PC-3 (cell line): ENCODE measurements at regions not wholly inside any gene's neighbourhood (a gene's known extent, or its start where the extent isn't known, plus 50 kb on each side); places are given as distances from the start of the nearest gene placed in this dataset.

Experiments
- ATAC-seq: fragments of 200-7000 bp; cut with Tn5 transposase; 2 replicates; pipeline ENCODE4 v1.9.1; 2020; ENCODE audit warnings: mild to moderate bottlenecking, moderate library complexity
- BruUV-seq: library from RNA; stranded (reverse); fragments of 400-500 nt; replicated peaks from 2 replicates; lab custom pipeline; 2021; lab: Mats Ljungman, UMichigan
- CTCF ChIA-PET: fragments of 300-600 bp; sonication (Branson Sonifier 250); formaldehyde crosslinking; loops from one replicate; lab custom pipeline; 2022; ENCODE audit warnings: antibody characterized with exemption; lab: Charles Lee
- POLR2A ChIA-PET: fragments of 300-600 bp; sonication (Branson Sonifier 250); formaldehyde crosslinking; loops from one replicate; lab custom pipeline; 2022; ENCODE audit warnings: antibody characterized with exemption; ENCODE audit not compliant: unreplicated experiment; lab: Charles Lee
- DNase-seq: peaks from one replicate; pipeline ENCODE4 v3.0.0-alpha.2; 2015
- H2AFZ ChIP-seq: fragments of 300-600 bp; sonication (generic); 2 replicates; pipeline ENCODE4 v1.6.0; 2016; ENCODE audit warnings: antibody characterized with exemption, low read length
- H3F3A ChIP-seq: fragments of 300-600 bp; sonication (generic); one replicate; pipeline ENCODE4 v1.6.0; 2017; ENCODE audit warnings: antibody characterized with exemption, low read length, control low read depth, mild to moderate bottlenecking; ENCODE audit not compliant: unreplicated experiment
- H3K27ac ChIP-seq: fragments of 300-600 bp; sonication (generic); 2 replicates; pipeline ENCODE4 v1.5.1; 2016; ENCODE audit warnings: mild to moderate bottlenecking, low read length
- H3K27me3 ChIP-seq: fragments of 300-600 bp; sonication (generic); 2 replicates; pipeline ENCODE4 v1.6.1; 2016; ENCODE audit warnings: low read length, mixed read lengths
- H3K36me3 ChIP-seq: fragments of 300-600 bp; sonication (generic); 2 replicates; pipeline ENCODE4 v1.6.1; 2016; ENCODE audit warnings: low read depth, mixed run types, low read length, mixed read lengths
- H3K4me1 ChIP-seq: fragments of 300-600 bp; sonication (generic); 2 replicates; pipeline ENCODE4 v1.5.1; 2016; ENCODE audit warnings: low read length; ENCODE audit not compliant: insufficient read depth
- H3K4me2 ChIP-seq: fragments of 300-600 bp; sonication (generic); 2 replicates; pipeline ENCODE4 v1.6.0; 2016; ENCODE audit warnings: low read length
- H3K4me3 ChIP-seq: fragments of 300-600 bp; sonication (generic); 2 replicates; pipeline ENCODE4 v1.5.1; 2016; ENCODE audit warnings: mild to moderate bottlenecking, low read length, mixed read lengths
- H3K79me2 ChIP-seq: fragments of 300-600 bp; sonication (generic); 2 replicates; pipeline ENCODE4 v1.6.1; 2017; ENCODE audit warnings: low read length, mixed read lengths
- H3K9ac ChIP-seq: fragments of 300-600 bp; sonication (generic); 2 replicates; pipeline ENCODE4 v1.6.0; 2016; ENCODE audit warnings: mild to moderate bottlenecking, low read length
- H3K9me2 ChIP-seq: fragments of 300-600 bp; sonication (generic); replicated peaks from 2 replicates; pipeline ENCODE4 v1.6.1; 2016; ENCODE audit warnings: mixed run types, low read length, mixed read lengths
- H3K9me3 ChIP-seq: fragments of 300-600 bp; sonication (generic); 2 replicates; pipeline ENCODE4 v1.6.1; 2016; ENCODE audit warnings: low read length, mixed read lengths
- H4K20me1 ChIP-seq: fragments of 300-600 bp; sonication (generic); 2 replicates; pipeline ENCODE4 v1.6.1; 2016; ENCODE audit warnings: low read length, mixed read lengths
- CTCF ChIP-seq: fragments of 300-600 bp; sonication (generic); conservative IDR thresholded peaks from 2 replicates; pipeline ENCODE4 v1.5.1; 2017; ENCODE audit warnings: antibody characterized with exemption, low read depth, mild to moderate bottlenecking, low read length
- EZH2 ChIP-seq: fragments of 300-600 bp; sonication (generic); IDR thresholded peaks from one replicate; pipeline ENCODE4 v1.6.1; 2017; ENCODE audit warnings: antibody characterized with exemption, mild to moderate bottlenecking, low read length; ENCODE audit not compliant: unreplicated experiment
- EZH2phosphoT487 ChIP-seq: fragments of 300-600 bp; sonication (generic); IDR thresholded peaks from 2 replicates; pipeline ENCODE4 v1.6.1; 2018; ENCODE audit warnings: mild to moderate bottlenecking, antibody characterized with exemption, low read length, borderline replicate concordance
- intact Hi-C: fragments of 100-400 bp; cut with micrococcal nuclease; formaldehyde crosslinking; loops from 2 replicates; pipeline ENCODE4 v1.9.0; 2023

DNA sequence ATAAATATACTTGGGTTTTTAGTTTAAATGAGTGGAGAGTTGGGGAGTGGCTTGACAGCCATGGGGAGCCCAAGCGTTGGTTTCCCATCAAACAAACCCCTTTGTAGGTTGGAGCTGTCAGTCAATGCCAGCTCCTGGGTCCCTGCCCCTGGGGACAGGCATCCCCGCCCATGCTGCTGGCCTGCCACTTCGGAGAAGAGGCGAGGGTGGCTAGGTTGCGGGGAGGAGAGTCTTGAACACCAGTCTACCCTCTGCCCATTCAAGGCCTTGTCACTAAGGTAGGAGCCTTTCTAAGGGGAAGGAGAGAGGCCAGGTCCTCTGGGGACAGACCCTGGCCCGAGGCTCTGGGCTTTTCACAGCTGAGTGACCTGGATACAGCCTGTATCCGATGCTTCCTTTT lies 211.9 kb upstream of the CADM1 start:
- Histone ChIP-seq H3K4me2 (no peak overlapping the region), H3K79me2 (no peaks in the 10 kb centered on the region), H3K9ac (no peak overlapping the region), H3K4me3 (no peak overlapping the region), H3K27me3 (no peaks in the 10 kb centered on the region), H2AFZ (no peak overlapping the region), H4K20me1 (no peaks in the 10 kb centered on the region), H3K27ac (no peak overlapping the region), H3K9me2 (no peaks in the 10 kb centered on the region), H3F3A (no peaks in the 10 kb centered on the region), H3K4me1 (no peaks in the 10 kb centered on the region), H3K9me3 (peaks cover 17% of the 10 kb centered on the region), H3K36me3 (no peaks in the 10 kb centered on the region)
- BruUV-seq = no TSS peak
- DNase-seq = no peak
- CTCF ChIA-PET = no interaction called here
- no peak for TF ChIP-seq EZH2phosphoT487
- no peak for TF ChIP-seq EZH2
- no peak for TF ChIP-seq CTCF
- ATAC-seq = no peak
- POLR2A ChIA-PET = no interaction called here
- intact Hi-C loops = no loop called here

DNA sequence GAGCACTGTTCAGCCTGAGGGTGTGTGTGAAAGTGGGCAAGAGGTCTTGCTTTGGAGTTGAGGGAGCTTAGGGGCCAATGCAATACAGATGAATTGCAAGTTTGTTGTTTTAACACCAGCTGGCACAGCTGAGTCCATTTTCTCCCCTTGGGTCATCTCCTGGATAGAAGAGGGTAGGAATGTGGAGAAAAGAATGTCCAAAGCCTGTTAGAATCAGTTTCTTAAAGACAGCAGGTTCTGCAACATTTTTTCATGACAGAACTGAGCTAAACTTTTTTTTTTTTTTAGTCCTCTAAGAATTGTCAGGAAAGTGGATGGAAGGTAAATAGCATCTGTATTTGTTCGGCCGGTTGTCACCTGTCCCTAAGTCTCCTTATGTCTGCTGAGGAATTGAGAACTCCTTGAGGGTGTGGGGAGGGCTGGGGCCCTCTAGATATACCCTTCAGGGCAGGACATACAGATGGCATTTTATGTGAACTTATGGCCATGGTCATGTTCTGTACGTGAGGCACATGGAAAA lies 211.1 kb upstream of the CADM1 start:
- POLR2A ChIA-PET = no interaction called here
- H3K4me3 ChIP-seq = no peak overlapping the region
- no peak overlapping the region for H3K9ac ChIP-seq
- CTCF ChIA-PET = no interaction called here
- peaks cover 17% of the 10 kb centered on the region for H3K9me3 ChIP-seq
- ATAC-seq = no peak
- TF ChIP-seq EZH2phosphoT487 (no peak), EZH2 (no peak), CTCF (no peak)
- no peaks in the 10 kb centered on the region for H4K20me1 ChIP-seq
- H3K9me2 ChIP-seq = no peaks in the 10 kb centered on the region
- H3K27me3 ChIP-seq = no peaks in the 10 kb centered on the region
- no TSS peak for BruUV-seq
- no peaks in the 10 kb centered on the region for H3F3A ChIP-seq
- no peak overlapping the region for H2AFZ ChIP-seq
- DNase-seq = no peak
- H3K36me3 ChIP-seq = no peaks in the 10 kb centered on the region
- no peak overlapping the region for H3K4me2 ChIP-seq
- H3K27ac ChIP-seq = no peak overlapping the region
- H3K79me2 ChIP-seq = no peaks in the 10 kb centered on the region
- intact Hi-C loops = no loop called here
- no peaks in the 10 kb centered on the region for H3K4me1 ChIP-seq

DNA sequence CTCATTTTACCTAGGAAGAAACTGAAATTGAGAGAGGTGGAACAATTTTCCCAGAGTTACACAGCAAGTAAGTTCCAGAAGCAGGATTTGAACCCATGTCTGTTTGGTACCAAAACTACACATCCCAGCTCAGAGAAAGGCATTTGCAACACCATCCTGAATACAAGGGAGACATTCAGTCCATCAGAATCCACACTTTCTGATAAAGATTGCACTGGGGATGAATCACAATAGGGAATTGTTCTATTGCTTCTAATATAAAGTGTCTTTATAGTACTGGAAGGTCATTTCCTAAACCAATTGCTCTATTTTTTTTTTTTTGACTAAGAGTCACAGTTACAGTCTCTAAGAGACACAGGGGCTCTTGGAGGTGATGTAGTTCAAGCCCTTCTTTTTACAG lies 208.1 kb upstream of the CADM1 start:
- POLR2A ChIA-PET = no interaction called here
- ATAC-seq = no peak
- Histone ChIP-seq H3K9ac (no peak overlapping the region), H3K9me3 (peaks cover 19% of the 10 kb centered on the region; the same call in 1 of the 2 replicates), H3K27me3 (no peaks in the 10 kb centered on the region), H2AFZ (no peak overlapping the region), H3K79me2 (no peaks in the 10 kb centered on the region), H3K4me3 (no peak overlapping the region), H3F3A (no peaks in the 10 kb centered on the region), H3K4me2 (no peak overlapping the region), H4K20me1 (no peaks in the 10 kb centered on the region), H3K27ac (no peak overlapping the region), H3K36me3 (no peaks in the 10 kb centered on the region), H3K9me2 (no peaks in the 10 kb centered on the region), H3K4me1 (no peaks in the 10 kb centered on the region)
- TF ChIP-seq CTCF (no peak), EZH2 (no peak), EZH2phosphoT487 (no peak)
- CTCF ChIA-PET = no interaction called here
- no peak for DNase-seq
- intact Hi-C loops = no loop called here
- no TSS peak for BruUV-seq
